Neural crest cell (in vitro differentiated cells): ENCODE measurements at regions not wholly inside any gene's neighbourhood (a gene's known extent, or its start where the extent isn't known, plus 50 kb on each side); places are given as distances from the start of the nearest gene placed in this dataset.

ENCODE experiments used
- DNase-seq: peaks from one replicate; pipeline ENCODE4 v3.0.0; 2021; ENCODE audit warnings: low read depth, mixed read lengths, low spot score
- H3K27ac Mint-ChIP-seq: one replicate; pipeline ENCODE4 v1.8.0; 2021; ENCODE audit warnings: mild to moderate bottlenecking, mixed read lengths; ENCODE audit not compliant: unreplicated experiment
- H3K27me3 Mint-ChIP-seq: 2 replicates; pipeline ENCODE4 v1.8.0; 2021; ENCODE audit warnings: low read depth, mild to moderate bottlenecking, mixed read lengths
- H3K36me3 Mint-ChIP-seq: 2 replicates; pipeline ENCODE4 v1.8.0; 2021; ENCODE audit warnings: low read depth, mild to moderate bottlenecking, mixed read lengths
- H3K4me1 Mint-ChIP-seq: 2 replicates; pipeline ENCODE4 v1.8.0; 2021; ENCODE audit warnings: mixed read lengths
- H3K4me3 Mint-ChIP-seq: one replicate; pipeline ENCODE4 v1.8.0; 2021; ENCODE audit warnings: mild to moderate bottlenecking, mixed read lengths
- H3K9me3 Mint-ChIP-seq: 2 replicates; pipeline ENCODE4 v1.8.0; 2021; ENCODE audit warnings: mixed read lengths
- CTCF ChIP-seq: fragments of 200-600 bp; sonication (generic); conservative IDR thresholded peaks from 2 replicates; pipeline ENCODE4 v1.5.0; 2021; ENCODE audit warnings: antibody characterized with exemption, mild to moderate bottlenecking

GRCh38 chr4:181083757-181084361 is 1159.3 kb upstream of the TENM3 start:
- Mint-ChIP-seq H3K4me1 (no peaks in the 10 kb centered on the region), H3K36me3 (no peaks in the 10 kb centered on the region), H3K9me3 (no peaks in the 10 kb centered on the region), H3K27ac (no peak overlapping the region), H3K4me3 (no peak overlapping the region), H3K27me3 (no peaks in the 10 kb centered on the region)
- DNase-seq: no peak
- no peak for TF ChIP-seq CTCF

- H3K27me3 Mint-ChIP-seq: no peaks in the 10 kb centered on the region
- H3K36me3 Mint-ChIP-seq: no peaks in the 10 kb centered on the region
- no peak overlapping the region for H3K4me3 Mint-ChIP-seq
- DNase-seq: no peak
- H3K27ac Mint-ChIP-seq: no peak overlapping the region
- H3K9me3 Mint-ChIP-seq: peaks cover 3% of the 10 kb centered on the region
- TF ChIP-seq CTCF: no peak
- no peaks in the 10 kb centered on the region for H3K4me1 Mint-ChIP-seq
Measured at GRCh38 chr4:181085557-181085956, 1157.6 kb upstream of the TENM3 start.

GRCh38 chr4:181105487-181105886 is 1137.7 kb upstream of the TENM3 start:
- H3K36me3 Mint-ChIP-seq: no peaks in the 10 kb centered on the region
- H3K9me3 Mint-ChIP-seq: no peaks in the 10 kb centered on the region
- TF ChIP-seq CTCF: no peak
- H3K27me3 Mint-ChIP-seq: no peaks in the 10 kb centered on the region
- H3K4me1 Mint-ChIP-seq: no peaks in the 10 kb centered on the region
- no peak overlapping the region for H3K27ac Mint-ChIP-seq
- no peak for DNase-seq
- H3K4me3 Mint-ChIP-seq: no peak overlapping the region

- DNase-seq: no peak
- H3K36me3 Mint-ChIP-seq: no peaks in the 10 kb centered on the region
- no peak overlapping the region for H3K4me3 Mint-ChIP-seq
- no peaks in the 10 kb centered on the region for H3K9me3 Mint-ChIP-seq
- H3K4me1 Mint-ChIP-seq: no peaks in the 10 kb centered on the region
- H3K27me3 Mint-ChIP-seq: no peaks in the 10 kb centered on the region
- H3K27ac Mint-ChIP-seq: no peak overlapping the region
- no peak for TF ChIP-seq CTCF
Measured at GRCh38 chr4:181106398-181106797, 1136.8 kb upstream of the TENM3 start.

- no peaks in the 10 kb centered on the region for H3K9me3 Mint-ChIP-seq
- no peak overlapping the region for H3K27ac Mint-ChIP-seq
- DNase-seq: no peak
- H3K4me3 Mint-ChIP-seq: no peak overlapping the region
- no peaks in the 10 kb centered on the region for H3K27me3 Mint-ChIP-seq
- no peak for TF ChIP-seq CTCF
- H3K4me1 Mint-ChIP-seq: no peaks in the 10 kb centered on the region
- no peaks in the 10 kb centered on the region for H3K36me3 Mint-ChIP-seq
Measured at GRCh38 chr4:181108237-181108636, 1135.0 kb upstream of the TENM3 start.

- TF ChIP-seq CTCF: no peak
- H3K4me3 Mint-ChIP-seq: no peak overlapping the region
- H3K36me3 Mint-ChIP-seq: no peaks in the 10 kb centered on the region
- H3K9me3 Mint-ChIP-seq: no peaks in the 10 kb centered on the region
- DNase-seq: no peak
- peaks cover 8% of the 10 kb centered on the region for H3K4me1 Mint-ChIP-seq
- H3K27me3 Mint-ChIP-seq: no peaks in the 10 kb centered on the region
- H3K27ac Mint-ChIP-seq: no peak overlapping the region
Measured at GRCh38 chr4:181119186-181119585, 1124.0 kb upstream of the TENM3 start.
